ENCODE measurements at regions not wholly inside any gene's neighbourhood (a gene's known extent, or its start where the extent isn't known, plus 50 kb on each side); places are given as distances from the start of the nearest gene placed in this dataset.
"Not testable (repeated sequence)": the region's sequence is repeated elsewhere in the genome, so short reads cannot be mapped to it uniquely, and the experiment has no call there.

- no peak for DNase-seq
- 79 to 85% methylated on average over 4 of the region's 4 CpGs for WGBS, 2 donors
- ATAC-seq: no peak
- no peak overlapping the region for H3K4me3 ChIP-seq
- no peak overlapping the region for H3K27ac ChIP-seq
- intact Hi-C loops (cut with DNase I): no loop called here
- no peaks in the 10 kb centered on the region for H3K4me1 ChIP-seq
- TF ChIP-seq, protein P1, sequence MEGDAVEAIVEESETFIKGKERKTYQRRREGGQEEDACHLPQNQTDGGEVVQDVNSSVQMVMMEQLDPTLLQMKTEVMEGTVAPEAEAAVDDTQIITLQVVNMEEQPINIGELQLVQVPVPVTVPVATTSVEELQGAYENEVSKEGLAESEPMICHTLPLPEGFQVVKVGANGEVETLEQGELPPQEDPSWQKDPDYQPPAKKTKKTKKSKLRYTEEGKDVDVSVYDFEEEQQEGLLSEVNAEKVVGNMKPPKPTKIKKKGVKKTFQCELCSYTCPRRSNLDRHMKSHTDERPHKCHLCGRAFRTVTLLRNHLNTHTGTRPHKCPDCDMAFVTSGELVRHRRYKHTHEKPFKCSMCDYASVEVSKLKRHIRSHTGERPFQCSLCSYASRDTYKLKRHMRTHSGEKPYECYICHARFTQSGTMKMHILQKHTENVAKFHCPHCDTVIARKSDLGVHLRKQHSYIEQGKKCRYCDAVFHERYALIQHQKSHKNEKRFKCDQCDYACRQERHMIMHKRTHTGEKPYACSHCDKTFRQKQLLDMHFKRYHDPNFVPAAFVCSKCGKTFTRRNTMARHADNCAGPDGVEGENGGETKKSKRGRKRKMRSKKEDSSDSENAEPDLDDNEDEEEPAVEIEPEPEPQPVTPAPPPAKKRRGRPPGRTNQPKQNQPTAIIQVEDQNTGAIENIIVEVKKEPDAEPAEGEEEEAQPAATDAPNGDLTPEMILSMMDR (IDR thresholded peaks at IDR 0.05): no peak
- TF ChIP-seq POLR2A (IDR thresholded peaks at IDR 0.05): no peak
- no peaks in the 10 kb centered on the region for H3K27me3 ChIP-seq
- H3K36me3 ChIP-seq (replicated peaks in 1 of 2; ENCODE audit: insufficient read depth in 1 of 2, low read depth in 2 of 2): no peaks in the 10 kb centered on the region
- no peaks in the 10 kb centered on the region for H3K9me3 ChIP-seq
Measured at GRCh38 chr2:12490641-12491040, 226.1 kb upstream of the TRIB2 start.

GRCh38 chr2:12492360-12492759 lies 224.4 kb upstream of the TRIB2 start:
- ATAC-seq; H3K4me3 ChIP-seq; H3K27me3 ChIP-seq; H3K4me1 ChIP-seq; H3K9me3 ChIP-seq; intact Hi-C loops (cut with DNase I); H3K27ac ChIP-seq; DNase-seq; H3K36me3 ChIP-seq (replicated peaks in 1 of 2; ENCODE audit: insufficient read depth in 1 of 2, low read depth in 2 of 2): not testable (repeated sequence)
- WGBS, 2 donors: 94% methylated on average over 2 of the region's 3 CpGs; no CpG with 5 or more reads in 1 of the 2 donors

GRCh38 chr2:12493031-12493513 lies 223.7 kb upstream of the TRIB2 start:
- Histone ChIP-seq H3K27ac (no peak overlapping the region), H3K9me3 (no peaks in the 10 kb centered on the region), H3K36me3 (replicated peaks in 1 of 2; ENCODE audit: insufficient read depth in 1 of 2, low read depth in 2 of 2) (no peaks in the 10 kb centered on the region), H3K4me3 (no peak overlapping the region), H3K4me1 (no peaks in the 10 kb centered on the region), H3K27me3 (no peaks in the 10 kb centered on the region)
- TF ChIP-seq POLR2A (IDR thresholded peaks at IDR 0.05): no peak
- TF ChIP-seq, protein P1 (IDR thresholded peaks at IDR 0.05): no peak
- intact Hi-C loops (cut with DNase I): no loop called here
- DNase-seq (peak in 1 of 4 donors; percentile 5), ATAC-seq (no peak)
- WGBS, 2 donors: 71 to 75% methylated on average over 9 of the region's 9 CpGs

GRCh38 chr2:12495247-12495868 lies 221.4 kb upstream of the TRIB2 start:
- 74 to 80% methylated on average over 7 of the region's 7 CpGs for WGBS, 2 donors
- H3K27ac ChIP-seq: no peak overlapping the region
- H3K4me1 ChIP-seq: no peaks in the 10 kb centered on the region
- intact Hi-C loops (cut with DNase I): no loop called here
- H3K9me3 ChIP-seq: no peaks in the 10 kb centered on the region
- no peaks in the 10 kb centered on the region for H3K27me3 ChIP-seq
- H3K36me3 ChIP-seq (replicated peaks in 1 of 2; ENCODE audit: insufficient read depth in 1 of 2, low read depth in 2 of 2): no peaks in the 10 kb centered on the region
- ATAC-seq (no peak), DNase-seq (no peak)
- TF ChIP-seq, protein P1 (IDR thresholded peaks at IDR 0.05): no peak
- no peak for TF ChIP-seq POLR2A (IDR thresholded peaks at IDR 0.05)
- H3K4me3 ChIP-seq: no peak overlapping the region

DNA sequence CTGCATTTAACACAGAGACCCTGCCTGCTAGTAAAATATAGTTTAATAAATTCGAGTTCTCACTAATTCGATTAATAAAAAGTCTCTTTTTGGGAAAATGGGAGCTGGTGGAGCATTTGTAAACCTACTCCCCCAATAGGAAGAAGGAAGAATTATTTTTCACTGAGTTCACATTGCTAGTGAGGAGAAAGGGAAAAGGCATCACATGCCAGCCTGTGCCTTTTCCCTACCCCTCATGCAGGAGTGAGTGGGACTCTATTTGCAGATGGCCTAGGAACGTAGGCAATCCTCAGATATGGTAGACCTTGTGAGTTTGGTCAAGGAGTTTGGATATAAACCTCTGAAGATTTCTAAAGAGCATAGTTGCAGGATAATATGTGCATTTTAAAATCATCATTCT lies 218.4 kb upstream of the TRIB2 start:
- H3K27ac ChIP-seq: no peak overlapping the region
- no peaks in the 10 kb centered on the region for H3K36me3 ChIP-seq (replicated peaks in 1 of 2; ENCODE audit: insufficient read depth in 1 of 2, low read depth in 2 of 2)
- intact Hi-C loops (cut with DNase I): no loop called here
- H3K27me3 ChIP-seq: no peaks in the 10 kb centered on the region
- TF ChIP-seq, protein P1 (IDR thresholded peaks at IDR 0.05): no peak
- no peak for TF ChIP-seq POLR2A (IDR thresholded peaks at IDR 0.05)
- no peak overlapping the region for H3K4me3 ChIP-seq
- no peak for ATAC-seq
- DNase-seq: no peak
- WGBS, 2 donors: 42 to 45% methylated on average over 3 of the region's 3 CpGs
- no peaks in the 10 kb centered on the region for H3K9me3 ChIP-seq
- no peaks in the 10 kb centered on the region for H3K4me1 ChIP-seq
